ENCODE measurements at regions not wholly inside any gene's neighbourhood (a gene's known extent, or its start where the extent isn't known, plus 50 kb on each side); places are given as distances from the start of the nearest gene placed in this dataset.

GRCh38 chr2:20539776-20540586 is 93.1 kb downstream of the RHOB start:
- no peak for TF ChIP-seq CTCF (conservative IDR thresholded peaks at IDR 0.05)
- TF ChIP-seq ZFX (IDR thresholded peaks at IDR 0.05): no peak

All from C4-2B (cell line).